IMR-90 (cell line): ENCODE measurements at regions not wholly inside any gene's neighbourhood (a gene's known extent, or its start where the extent isn't known, plus 50 kb on each side); places are given as distances from the start of the nearest gene placed in this dataset.

Source experiments
- ATAC-seq: fragments of 200-7000 bp; cut with Tn5 transposase; 2 replicates; pipeline ENCODE4 v1.9.1; 2020; ENCODE audit warnings: low read depth, mild to moderate bottlenecking, moderate library complexity
- BruUV-seq: library from RNA; stranded (reverse); fragments of 400-500 nt; replicated peaks from 2 replicates; lab custom pipeline; 2021; lab: Mats Ljungman, UMichigan
- CTCF ChIA-PET: fragments of 300-600 bp; formaldehyde crosslinking; extraction: SDS; loops from one replicate; lab custom pipeline; 2021; ENCODE audit warnings: antibody characterized with exemption; lab: Yijun Ruan, JAX
- POLR2A ChIA-PET: fragments of 300-600 bp; sonication (Branson Sonifier 250); formaldehyde crosslinking; loops from one replicate; lab custom pipeline; 2022; ENCODE audit warnings: antibody characterized with exemption; ENCODE audit not compliant: unreplicated experiment; lab: Charles Lee
- DNase-seq: peaks from one replicate; pipeline ENCODE4 v3.0.0; 2013
- H2AFZ ChIP-seq: replicated peaks from 2 replicates; pipeline ENCODE3; 2013; ENCODE audit warnings: low read length, mild to moderate bottlenecking; ENCODE audit not compliant: poor library complexity
- H2AK5ac ChIP-seq: 2 replicates; pipeline ENCODE4 v1.6.1; 2013; ENCODE audit warnings: low read depth, low read length, inconsistent platforms
- H2AK9ac ChIP-seq: replicated peaks from 2 replicates; pipeline ENCODE3; 2013; ENCODE audit warnings: mild to moderate bottlenecking, low read depth, low read length, moderate library complexity; ENCODE audit not compliant: poor library complexity
- H2BK120ac ChIP-seq: 2 replicates; pipeline ENCODE4 v1.6.1; 2013; ENCODE audit warnings: low read depth, low read length, inconsistent platforms
- H2BK15ac ChIP-seq: 3 replicates; pipeline ENCODE4 v1.6.1; 2013; ENCODE audit warnings: low read depth, low read length, inconsistent platforms
- H2BK20ac ChIP-seq: 2 replicates; pipeline ENCODE4 v1.6.1; 2013; ENCODE audit warnings: low read depth, mild to moderate bottlenecking, inconsistent platforms, low read length, moderate library complexity
- H2BK5ac ChIP-seq: 2 replicates; pipeline ENCODE4 v1.6.1; 2013; ENCODE audit warnings: mild to moderate bottlenecking, low read depth, low read length, inconsistent platforms; ENCODE audit not compliant: poor library complexity, severe bottlenecking
- H3K14ac ChIP-seq: replicated peaks from 2 replicates; pipeline ENCODE4 v1.6.1; 2013; ENCODE audit warnings: low read depth, low read length, inconsistent platforms
- H3K18ac ChIP-seq: 2 replicates; pipeline ENCODE4 v1.6.1; 2013; ENCODE audit warnings: low read depth, low read length, control low read depth
- H3K23ac ChIP-seq: 2 replicates; pipeline ENCODE4 v1.6.1; 2013; ENCODE audit warnings: low read depth, low read length, inconsistent platforms
- H3K27ac ChIP-seq: 2 replicates; pipeline ENCODE4 v1.5.1; 2013; ENCODE audit warnings: mild to moderate bottlenecking, control low read depth, low read length; ENCODE audit not compliant: insufficient read depth
- H3K27me3 ChIP-seq: 2 replicates; pipeline ENCODE4 v1.6.1; 2013; ENCODE audit warnings: low read length; ENCODE audit not compliant: control insufficient read depth, insufficient read depth
- H3K36me3 ChIP-seq: 2 replicates; pipeline ENCODE4 v1.6.1; 2013; ENCODE audit warnings: low read length, mixed read lengths; ENCODE audit not compliant: control insufficient read depth, insufficient read depth
- H3K4ac ChIP-seq: 2 replicates; pipeline ENCODE4 v1.6.1; 2013; ENCODE audit warnings: low read depth, low read length, inconsistent platforms
- H3K4me1 ChIP-seq: 2 replicates; pipeline ENCODE4 v1.6.1; 2013; ENCODE audit warnings: low read length, mixed read lengths; ENCODE audit not compliant: control insufficient read depth, insufficient read depth
- H3K4me2 ChIP-seq: 2 replicates; pipeline ENCODE4 v1.6.1; 2013; ENCODE audit warnings: low read depth, mild to moderate bottlenecking, control low read depth, low read length, moderate library complexity
- H3K4me3 ChIP-seq: 2 replicates; pipeline ENCODE4 v1.5.1; 2013; ENCODE audit warnings: low read depth, mild to moderate bottlenecking, control low read depth, low read length, moderate library complexity; ENCODE audit not compliant: insufficient read depth
- H3K56ac ChIP-seq: 2 replicates; pipeline ENCODE4 v1.6.1; 2013; ENCODE audit warnings: low read length, inconsistent platforms; ENCODE audit not compliant: insufficient read depth; ENCODE audit errors: extremely low read depth
- H3K79me1 ChIP-seq, 2 experiments: 2 replicates each; pipeline ENCODE4 v1.6.1; 2013; ENCODE audit warnings: low read length in 2 of 2, inconsistent platforms in 1 of 2, low read depth in 1 of 2
- H3K9ac ChIP-seq: 2 replicates; pipeline ENCODE4 v1.6.1; 2013; ENCODE audit warnings: low read depth, low read length, control low read depth
- H3K9me1 ChIP-seq: 2 replicates; pipeline ENCODE4 v1.6.1; 2013; ENCODE audit warnings: low read length, inconsistent platforms; ENCODE audit not compliant: insufficient read depth
- H3K9me3 ChIP-seq: 2 replicates; pipeline ENCODE4 v1.6.1; 2013; ENCODE audit warnings: low read length; ENCODE audit not compliant: control insufficient read depth, insufficient read depth
- H4K20me1 ChIP-seq: 2 replicates; pipeline ENCODE4 v1.6.1; 2013; ENCODE audit warnings: low read length, inconsistent platforms; ENCODE audit not compliant: insufficient read depth
- H4K5ac ChIP-seq: 2 replicates; pipeline ENCODE4 v1.6.1; 2013; ENCODE audit warnings: mild to moderate bottlenecking, low read depth, low read length, control low read depth
- H4K8ac ChIP-seq, 2 experiments: 2 replicates each; pipeline ENCODE4 v1.6.1; 2013; ENCODE audit warnings: low read depth in 2 of 2, low read length in 2 of 2, control low read depth in 1 of 2, inconsistent platforms in 1 of 2
- H4K91ac ChIP-seq: 2 replicates; pipeline ENCODE4 v1.6.1; 2013; ENCODE audit warnings: low read depth, low read length, inconsistent platforms; ENCODE audit not compliant: insufficient read depth
- BHLHE40 ChIP-seq: fragments of 150-350 bp; IDR thresholded peaks from 2 replicates; pipeline ENCODE4 v1.6.1; 2016; ENCODE audit warnings: mild to moderate bottlenecking, low read depth, low read length
- CEBPB ChIP-seq: IDR thresholded peaks from 2 replicates; pipeline ENCODE4 v1.6.1; 2012; ENCODE audit warnings: low read depth, low read length, improper control_type of control experiment
- CHD1 ChIP-seq: IDR thresholded peaks from 2 replicates; pipeline ENCODE4 v1.6.1; 2012; ENCODE audit warnings: low read depth, low read length, improper control_type of control experiment
- CTCF ChIP-seq: conservative IDR thresholded peaks from 2 replicates; pipeline ENCODE4 v1.5.1; 2012; ENCODE audit warnings: mild to moderate bottlenecking, low read depth, low read length, improper control_type of control experiment
- FOS ChIP-seq: fragments of 150-350 bp; IDR thresholded peaks from 2 replicates; pipeline ENCODE4 v1.6.1; 2016; ENCODE audit warnings: low read depth, low read length
- MAFK ChIP-seq: IDR thresholded peaks from 2 replicates; pipeline ENCODE4 v1.6.1; 2012; ENCODE audit warnings: low read depth, low read length, improper control_type of control experiment
- MAZ ChIP-seq: IDR thresholded peaks from 2 replicates; pipeline ENCODE4 v1.6.1; 2012; ENCODE audit warnings: low read depth, mild to moderate bottlenecking, low read length, improper control_type of control experiment, moderate library complexity, borderline replicate concordance
- MXI1 ChIP-seq: IDR thresholded peaks from 2 replicates; pipeline ENCODE4 v1.6.1; 2012; ENCODE audit warnings: low read depth, mild to moderate bottlenecking, low read length, moderate library complexity, borderline replicate concordance
- NFE2L2 ChIP-seq: fragments of 150-350 bp; IDR thresholded peaks from 2 replicates; pipeline ENCODE4 v1.6.1; 2016; ENCODE audit warnings: low read depth, mild to moderate bottlenecking, low read length
- POLR2A ChIP-seq: IDR thresholded peaks from 2 replicates; pipeline ENCODE4 v1.6.1; 2012; ENCODE audit warnings: mild to moderate bottlenecking, low read depth, low read length
- RAD21 ChIP-seq: IDR thresholded peaks from 2 replicates; pipeline ENCODE4 v1.6.1; 2012; ENCODE audit warnings: low read length, improper control_type of control experiment
- RCOR1 ChIP-seq: IDR thresholded peaks from 2 replicates; pipeline ENCODE4 v1.6.1; 2012; ENCODE audit warnings: mild to moderate bottlenecking, low read length, improper control_type of control experiment; ENCODE audit not compliant: insufficient replicate concordance
- RFX5 ChIP-seq: IDR thresholded peaks from 2 replicates; pipeline ENCODE4 v1.8.0; 2012; ENCODE audit warnings: low read depth, mild to moderate bottlenecking, low read length, moderate library complexity
- SMC3 ChIP-seq: fragments of 150-350 bp; IDR thresholded peaks from 2 replicates; pipeline ENCODE4 v1.6.1; 2016; ENCODE audit warnings: low read depth, mild to moderate bottlenecking, antibody characterized with exemption, low read length, moderate library complexity
- WGBS, 2 experiments: methylation state at CpG; one replicate each; pipeline versions ENCODE4 v1.1.5 to v1.1.7; 2013; ENCODE audit warnings: missing lambda C conversion rate in 2 of 2; ENCODE audit not compliant: insufficient read length in 1 of 2; ENCODE audit errors: extremely low coverage in 2 of 2; 5-methylcytosine and 5-hydroxymethylcytosine counted together
- dilution Hi-C: fragments of 300-500 bp; cut with HindIII; formaldehyde crosslinking; loops from one replicate; pipeline ENCODE4 v1.14.3; 2018; ENCODE audit warnings: low sequenced_read_pairs; ENCODE audit not compliant: unreplicated experiment
- in situ Hi-C: fragments of 300-500 bp; cut with MboI; formaldehyde crosslinking; loops from 3 replicates; pipeline ENCODE4 v1.14.3; 2019; ENCODE audit warnings: low sequenced_read_pairs, inconsistent platforms, mixed read lengths
- intact Hi-C: fragments of 100-400 bp; cut with micrococcal nuclease; formaldehyde crosslinking; loops from 2 replicates; pipeline ENCODE4 v1.10.0; 2022
- TF ChIP-seq, protein P1 (sequence below): fragments of 150-350 bp; IDR thresholded peaks from 2 replicates; pipeline ENCODE4 v1.6.1; 2017; ENCODE audit warnings: mild to moderate bottlenecking, antibody characterized with exemption, low read length, low read depth
- TF ChIP-seq, protein P2 (sequence below): fragments of 150-350 bp; IDR thresholded peaks from 2 replicates; pipeline ENCODE4 v1.6.1; 2016; ENCODE audit warnings: low read depth, mild to moderate bottlenecking, low read length, moderate library complexity, borderline replicate concordance

DNA sequence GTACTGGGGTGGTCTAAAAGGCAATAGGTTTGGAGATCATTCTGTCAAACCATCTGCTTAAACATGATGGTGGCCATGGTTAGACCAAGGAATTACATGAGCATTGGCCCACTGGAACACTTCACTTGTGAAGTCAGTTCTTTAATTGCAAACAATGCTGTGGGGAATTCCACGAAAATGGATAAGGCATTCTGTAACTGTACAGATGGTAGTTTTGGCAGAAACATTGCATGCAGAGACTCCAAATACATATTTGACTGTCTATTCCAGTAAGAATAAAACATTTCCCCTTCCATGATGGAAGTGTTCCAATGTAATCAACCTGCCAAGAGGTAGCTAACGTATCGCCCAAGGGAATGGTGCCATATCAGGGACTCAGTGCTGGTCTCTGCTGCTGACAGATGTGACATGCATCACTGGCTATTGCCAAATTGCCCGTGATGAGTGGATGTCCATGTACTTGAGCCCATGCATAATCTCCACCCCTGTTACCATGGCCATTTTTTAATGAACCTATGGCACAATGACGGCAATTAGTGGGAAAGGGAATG lies 417.9 kb downstream of the CDH7 start:
- Histone ChIP-seq H4K91ac (no peak overlapping the region), H3K79me1 (no peaks in the 10 kb centered on the region), H2AFZ (no peak overlapping the region), H2AK9ac (no peak overlapping the region), H3K18ac (no peak overlapping the region), H3K23ac (no peak overlapping the region), H4K20me1 (no peaks in the 10 kb centered on the region), H4K5ac (no peak overlapping the region), H3K27ac (no peak overlapping the region), H3K9me1 (no peaks in the 10 kb centered on the region), H3K27me3 (no peaks in the 10 kb centered on the region), H3K56ac (no peak overlapping the region), H2AK5ac (no peak overlapping the region), H2BK20ac (no peak overlapping the region), H3K14ac (no peak overlapping the region), H2BK5ac (no peak overlapping the region), H4K8ac (no peak overlapping the region), H2BK15ac (no peak overlapping the region), H2BK120ac (no peak overlapping the region), H3K9ac (no peak overlapping the region), H3K9me3 (peaks cover 14% of the 10 kb centered on the region), H3K4me1 (no peaks in the 10 kb centered on the region), H3K4ac (no peak overlapping the region), H3K4me3 (no peak overlapping the region), H3K4me2 (no peak overlapping the region), H3K36me3 (no peaks in the 10 kb centered on the region)
- ATAC-seq (no peak), DNase-seq (no peak)
- no CpG with 5 or more reads among the region's 5 CpGs for WGBS, 2 experiments
- ChIA-PET POLR2A (no interaction called here), CTCF (no interaction called here)
- no TSS peak for BruUV-seq
- in situ Hi-C loops (no loop called here), dilution Hi-C loops (no loop called here), intact Hi-C loops (no loop called here)
- TF ChIP-seq RCOR1 (no peak), CEBPB (no peak), FOS (no peak), MAFK (no peak), MAZ (no peak), MXI1 (no peak), SMC3 (no peak), BHLHE40 (no peak), CTCF (no peak), RAD21 (no peak), NFE2L2 (no peak), RFX5 (no peak), POLR2A (no peak), CHD1 (no peak)
- TF ChIP-seq, protein P1, sequence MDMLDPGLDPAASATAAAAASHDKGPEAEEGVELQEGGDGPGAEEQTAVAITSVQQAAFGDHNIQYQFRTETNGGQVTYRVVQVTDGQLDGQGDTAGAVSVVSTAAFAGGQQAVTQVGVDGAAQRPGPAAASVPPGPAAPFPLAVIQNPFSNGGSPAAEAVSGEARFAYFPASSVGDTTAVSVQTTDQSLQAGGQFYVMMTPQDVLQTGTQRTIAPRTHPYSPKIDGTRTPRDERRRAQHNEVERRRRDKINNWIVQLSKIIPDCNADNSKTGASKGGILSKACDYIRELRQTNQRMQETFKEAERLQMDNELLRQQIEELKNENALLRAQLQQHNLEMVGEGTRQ: no peak
- TF ChIP-seq, protein P2, sequence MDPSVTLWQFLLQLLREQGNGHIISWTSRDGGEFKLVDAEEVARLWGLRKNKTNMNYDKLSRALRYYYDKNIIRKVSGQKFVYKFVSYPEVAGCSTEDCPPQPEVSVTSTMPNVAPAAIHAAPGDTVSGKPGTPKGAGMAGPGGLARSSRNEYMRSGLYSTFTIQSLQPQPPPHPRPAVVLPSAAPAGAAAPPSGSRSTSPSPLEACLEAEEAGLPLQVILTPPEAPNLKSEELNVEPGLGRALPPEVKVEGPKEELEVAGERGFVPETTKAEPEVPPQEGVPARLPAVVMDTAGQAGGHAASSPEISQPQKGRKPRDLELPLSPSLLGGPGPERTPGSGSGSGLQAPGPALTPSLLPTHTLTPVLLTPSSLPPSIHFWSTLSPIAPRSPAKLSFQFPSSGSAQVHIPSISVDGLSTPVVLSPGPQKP: no peak
